Stimulated activated CD4-positive, alpha-beta T cell treated with anti-CD3 and anti-CD28 coated beads, Interleukin-1b, Interleukin-23, amount 100 ng/mL, for 48 hours (primary cell): ENCODE measurements at regions not wholly inside any gene's neighbourhood (a gene's known extent, or its start where the extent isn't known, plus 50 kb on each side); places are given as distances from the start of the nearest gene placed in this dataset.

Experiments used
- DNase-seq: peaks from one replicate; pipeline ENCODE4 v3.0.0-alpha.2; 2020

- DNase-seq = no peak
Measured at GRCh38 chr12:45590646-45591045, 138.9 kb upstream of the ARID2 start.

GRCh38 chr12:45591635-45592034 lies 137.9 kb upstream of the ARID2 start:
- DNase-seq = no peak

- DNase-seq = no peak
Measured at GRCh38 chr12:45596366-45596765, 133.1 kb upstream of the ARID2 start.

GRCh38 chr12:45598336-45598735 lies 131.2 kb upstream of the ARID2 start:
- no peak for DNase-seq

GRCh38 chr12:45598761-45599160 lies 130.7 kb upstream of the ARID2 start:
- DNase-seq = no peak

GRCh38 chr12:45599196-45599595 lies 130.3 kb upstream of the ARID2 start:
- DNase-seq = no peak

- no peak for DNase-seq
Measured at GRCh38 chr12:45601390-45601789, 128.1 kb upstream of the ARID2 start.

- DNase-seq = no peak
Measured at GRCh38 chr12:45601888-45602287, 127.6 kb upstream of the ARID2 start.

- DNase-seq = no peak
Measured at GRCh38 chr12:45605624-45606023, 123.9 kb upstream of the ARID2 start.

- no peak for DNase-seq
Measured at GRCh38 chr12:45611061-45611460, 118.4 kb upstream of the ARID2 start.

GRCh38 chr12:45611495-45611894 lies 118.0 kb upstream of the ARID2 start:
- DNase-seq = no peak

- DNase-seq = no peak
Measured at GRCh38 chr12:45612044-45612794, 117.3 kb upstream of the ARID2 start.

- no peak for DNase-seq
Measured at GRCh38 chr12:45613296-45613695, 116.2 kb upstream of the ARID2 start.

GRCh38 chr12:45613855-45614254 lies 115.7 kb upstream of the ARID2 start:
- DNase-seq = no peak

GRCh38 chr12:45615268-45615667 lies 114.2 kb upstream of the ARID2 start:
- no peak for DNase-seq

GRCh38 chr12:45619736-45620135 lies 109.8 kb upstream of the ARID2 start:
- no peak for DNase-seq

- no peak for DNase-seq
Measured at GRCh38 chr12:45621703-45622102, 107.8 kb upstream of the ARID2 start.

- DNase-seq = no peak
Measured at GRCh38 chr12:45622210-45622937, 107.1 kb upstream of the ARID2 start.

GRCh38 chr12:45623221-45623620 lies 106.3 kb upstream of the ARID2 start:
- no peak for DNase-seq

GRCh38 chr12:45623940-45624339 lies 105.6 kb upstream of the ARID2 start:
- DNase-seq = no peak

GRCh38 chr12:45626965-45627364 lies 102.5 kb upstream of the ARID2 start:
- no peak for DNase-seq

GRCh38 chr12:45627407-45628069 lies 102.0 kb upstream of the ARID2 start:
- no peak for DNase-seq

- DNase-seq = no peak
Measured at GRCh38 chr12:45629292-45629691, 100.2 kb upstream of the ARID2 start.

GRCh38 chr12:45633733-45634132 lies 95.8 kb upstream of the ARID2 start:
- no peak for DNase-seq
